HepG2 (cell line): ENCODE measurements at regions not wholly inside any gene's neighbourhood (a gene's known extent, or its start where the extent isn't known, plus 50 kb on each side); places are given as distances from the start of the nearest gene placed in this dataset.

Experiments
- ATAC-seq: fragments of 200-7000 bp; cut with Tn5 transposase; 3 replicates; pipeline ENCODE4 v1.9.1; 2020; ENCODE audit warnings: mild to moderate bottlenecking, moderate library complexity
- BruUV-seq: library from RNA; stranded (reverse); fragments of 400-500 nt; replicated peaks from 2 replicates; lab custom pipeline; 2021; lab: Mats Ljungman, UMichigan
- CTCF ChIA-PET: fragments of 300-600 bp; formaldehyde crosslinking; extraction: SDS; loops from one replicate; lab custom pipeline; 2021; ENCODE audit warnings: low total read pairs, inconsistent platforms, low intra/inter-chr PET ratio; lab: Yijun Ruan, JAX
- POLR2A ChIA-PET: fragments of 350-600 bp; sonication (Branson Sonifier 250); formaldehyde crosslinking; loops from one replicate; lab custom pipeline; 2020; ENCODE audit warnings: antibody characterized with exemption, inconsistent platforms; lab: Yijun Ruan, JAX
- DNase-seq: peaks from one replicate; pipeline ENCODE4 v3.0.0-alpha.2; 2015; ENCODE audit warnings: low spot score
- FAIRE-seq: peaks from 3 replicates; lab custom pipeline; 2011; peaks lifted over from hg19 to GRCh38; lab: Jason Lieb, UNC
- H2AFZ ChIP-seq: one replicate; pipeline ENCODE4 v1.6.1; 2011; ENCODE audit warnings: low read length, inconsistent platforms
- H3K27ac ChIP-seq: fragments of 300-600 bp; 3 replicates; pipeline ENCODE4 v1.8.0; 2011; ENCODE audit warnings: mixed run types, mild to moderate bottlenecking, mixed read lengths, low read length, inconsistent platforms; ENCODE audit not compliant: insufficient read depth; ENCODE audit errors: extremely low read length
- H3K27me3 ChIP-seq, 2 experiments: fragments of 200-600 bp in 1 of 2; 2 replicates in 1 of 2; 3 replicates in 1 of 2; pipeline versions ENCODE4 v1.6.0 to v1.8.0; 2011; ENCODE audit warnings: low read length in 2 of 2, mild to moderate bottlenecking in 2 of 2, moderate library complexity in 2 of 2, inconsistent platforms in 1 of 2; ENCODE audit not compliant: insufficient read depth in 2 of 2, control insufficient read depth in 1 of 2
- H3K36me3 ChIP-seq, 2 experiments: fragments of 200-600 bp in 1 of 2; replicated peaks in 1 of 2; 2 replicates in 1 of 2; 3 replicates in 1 of 2; pipeline versions ENCODE4 v1.5.1 to v1.8.0; 2011; ENCODE audit warnings: low read length in 2 of 2, inconsistent platforms in 1 of 2; ENCODE audit not compliant: insufficient read depth in 2 of 2, control insufficient read depth in 1 of 2
- H3K4me1 ChIP-seq: 2 replicates; pipeline ENCODE4 v1.5.1; 2012; ENCODE audit warnings: low read length, inconsistent platforms; ENCODE audit not compliant: insufficient read depth
- H3K4me2 ChIP-seq: 2 replicates; pipeline ENCODE4 v1.6.0; 2011; ENCODE audit warnings: low read depth, low read length, inconsistent platforms
- H3K4me3 ChIP-seq, 3 experiments: fragments of 200-600 bp in 1 of 3; sonication (generic), shearing (Covaris generic) in 1 of 3; replicated peaks in 1 of 3; 2 replicates each; pipeline ENCODE4 v1.5.1; 2011 to 2016; ENCODE audit warnings: low read length in 3 of 3, inconsistent platforms in 2 of 3, low read depth in 2 of 3, mild to moderate bottlenecking in 2 of 3, control low read depth in 1 of 3, mixed read lengths in 1 of 3; ENCODE audit not compliant: insufficient read depth in 1 of 3
- H3K79me2 ChIP-seq: one replicate; pipeline ENCODE4 v1.6.1; 2011; ENCODE audit warnings: low read length, inconsistent platforms; ENCODE audit not compliant: insufficient read depth
- H3K9ac ChIP-seq: 2 replicates; pipeline ENCODE4 v1.6.0; 2011; ENCODE audit warnings: mild to moderate bottlenecking, low read depth, low read length, inconsistent platforms; ENCODE audit not compliant: insufficient read depth
- H3K9me3 ChIP-seq: 2 replicates; pipeline ENCODE4 v1.5.1; 2012; ENCODE audit warnings: mild to moderate bottlenecking, low read length
- H4K20me1 ChIP-seq: 2 replicates; pipeline ENCODE4 v1.6.0; 2011; ENCODE audit warnings: inconsistent platforms, mild to moderate bottlenecking, low read length, moderate library complexity; ENCODE audit not compliant: insufficient read depth
- CREM ChIP-seq, 2 experiments: sonication (generic) in 1 of 2; formaldehyde crosslinking in 1 of 2; IDR thresholded peaks; 2 replicates each; pipeline versions ENCODE4 v1.4.0 to v1.6.1; 2016 to 2020; ENCODE audit warnings: antibody characterized with exemption in 1 of 2, mild to moderate bottlenecking in 1 of 2, missing genetic modification reagents in 1 of 2
- HMGXB4 ChIP-seq, 2 experiments: sonication (generic) in 1 of 2; formaldehyde crosslinking in 1 of 2; IDR thresholded peaks; 2 replicates each; pipeline versions ENCODE4 v1.4.0 to v1.6.1; 2018 to 2020; ENCODE audit warnings: missing genetic modification reagents in 2 of 2, borderline replicate concordance in 1 of 2, low read depth in 1 of 2, mild to moderate bottlenecking in 1 of 2, missing biosample characterization in 1 of 2
- RFX1 ChIP-seq: fragments of 450-650 bp; IDR thresholded peaks from 2 replicates; pipeline ENCODE4 v1.6.1; 2017
- THAP11 ChIP-seq: IDR thresholded peaks from 2 replicates; pipeline ENCODE4 v1.6.1; 2016; ENCODE audit warnings: missing biosample characterization, missing genetic modification reagents
- ZNF3 ChIP-seq: IDR thresholded peaks from 2 replicates; pipeline ENCODE4 v1.7.0; 2017; ENCODE audit warnings: inconsistent platforms
- ZNF629 ChIP-seq: sonication (generic); formaldehyde crosslinking; conservative IDR thresholded peaks from 2 replicates; pipeline ENCODE4 v1.5.0; 2020; ENCODE audit warnings: missing genetic modification reagents
- WGBS: methylation state at CpG from one replicate; pipeline ENCODE4 v1.1.6; 2017; ENCODE audit warnings: low lambda C conversion rate; 5-methylcytosine and 5-hydroxymethylcytosine counted together
- in situ Hi-C: cut with HindIII; loops from 2 replicates; pipeline ENCODE4 v1.10.0; 2017; ENCODE audit warnings: low pct_unique_long_range_greater_than_20kb; ENCODE audit not compliant: extremely low pct_ligation_motif_present
- intact Hi-C: fragments of 100-400 bp; cut with micrococcal nuclease; formaldehyde crosslinking; loops from one replicate; pipeline ENCODE4 v1.10.0; 2022; ENCODE audit not compliant: unreplicated experiment
- TF ChIP-seq, protein P1 (sequence below): sonication (generic); formaldehyde crosslinking; IDR thresholded peaks from 2 replicates; pipeline ENCODE4 v1.5.0; 2020; ENCODE audit warnings: mild to moderate bottlenecking, missing genetic modification reagents

- Histone ChIP-seq H3K27ac (no peak overlapping the region), H3K9ac (no peak overlapping the region), H3K4me2 (no peak overlapping the region), H2AFZ (no peak overlapping the region), H3K79me2 (no peaks in the 10 kb centered on the region), H3K36me3 (no peaks in the 10 kb centered on the region), H3K9me3 (peaks cover 33% of the 10 kb centered on the region), H3K4me3 (no peak overlapping the region), H3K27me3 (no peaks in the 10 kb centered on the region), H4K20me1 (no peaks in the 10 kb centered on the region), H3K4me1 (no peaks in the 10 kb centered on the region)
- ChIA-PET POLR2A (no interaction called here), CTCF (no interaction called here)
- DNase-seq (no peak), ATAC-seq (no peak), FAIRE-seq (no peak)
- WGBS, result 24% methylated on average over 5 of the region's 5 CpGs
- BruUV-seq, result no TSS peak
- intact Hi-C loops (no loop called here), in situ Hi-C loops (no loop called here)
- TF ChIP-seq ZNF3 (CRISPR knock-in tag), result no peak
These were observed 762.4 kb upstream of the DPPA4 start for GRCh38 chr3:110099711-110100110.

- H3K4me2 ChIP-seq, result no peak overlapping the region
- no peaks in the 10 kb centered on the region for H3K27me3 ChIP-seq
- TF ChIP-seq THAP11 (CRISPR knock-in tag) (no peak), CREM (IDR thresholded peaks at IDR 0.05) (no peak), CREM (CRISPR knock-in tag; IDR thresholded peaks at IDR 0.05) (no peak), HMGXB4 (CRISPR knock-in tag; IDR thresholded peaks at IDR 0.05; ENCODE audit: borderline replicate concordance in 1 of 2, low read depth in 1 of 2) (no peak), ZNF629 (no peak), RFX1 (no peak)
- TF ChIP-seq, protein P1, sequence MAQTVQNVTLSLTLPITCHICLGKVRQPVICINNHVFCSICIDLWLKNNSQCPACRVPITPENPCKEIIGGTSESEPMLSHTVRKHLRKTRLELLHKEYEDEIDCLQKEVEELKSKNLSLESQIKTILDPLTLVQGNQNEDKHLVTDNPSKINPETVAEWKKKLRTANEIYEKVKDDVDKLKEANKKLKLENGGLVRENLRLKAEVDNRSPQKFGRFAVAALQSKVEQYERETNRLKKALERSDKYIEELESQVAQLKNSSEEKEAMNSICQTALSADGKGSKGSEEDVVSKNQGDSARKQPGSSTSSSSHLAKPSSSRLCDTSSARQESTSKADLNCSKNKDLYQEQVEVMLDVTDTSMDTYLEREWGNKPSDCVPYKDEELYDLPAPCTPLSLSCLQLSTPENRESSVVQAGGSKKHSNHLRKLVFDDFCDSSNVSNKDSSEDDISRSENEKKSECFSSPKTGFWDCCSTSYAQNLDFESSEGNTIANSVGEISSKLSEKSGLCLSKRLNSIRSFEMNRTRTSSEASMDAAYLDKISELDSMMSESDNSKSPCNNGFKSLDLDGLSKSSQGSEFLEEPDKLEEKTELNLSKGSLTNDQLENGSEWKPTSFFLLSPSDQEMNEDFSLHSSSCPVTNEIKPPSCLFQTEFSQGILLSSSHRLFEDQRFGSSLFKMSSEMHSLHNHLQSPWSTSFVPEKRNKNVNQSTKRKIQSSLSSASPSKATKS (CRISPR knock-in tag), result no peak
- TF ChIP-seq, all 625 proteins: peak for 0
These were observed 764.0 kb upstream of the DPPA4 start for GRCh38 chr3:110101361-110101760.

More at GRCh38 chr3:110101361-110101760, 764.0 kb upstream of the DPPA4 start:
- Histone ChIP-seq H3K27ac (no peak overlapping the region), H3K4me3 (no peak overlapping the region), H2AFZ (no peak overlapping the region), H3K79me2 (no peaks in the 10 kb centered on the region), H3K36me3 (no peaks in the 10 kb centered on the region), H3K9ac (no peak overlapping the region), H3K4me1 (no peaks in the 10 kb centered on the region), H3K9me3 (peaks cover 38% of the 10 kb centered on the region), H4K20me1 (no peaks in the 10 kb centered on the region)
- intact Hi-C loops (no loop called here), in situ Hi-C loops (no loop called here)
- CTCF ChIA-PET, result no interaction called here
- DNase-seq (no peak), FAIRE-seq (no peak), ATAC-seq (no peak)
- no TSS peak for BruUV-seq
- POLR2A ChIA-PET, result no interaction called here
